ENCODE measurements at regions not wholly inside any gene's neighbourhood (a gene's known extent, or its start where the extent isn't known, plus 50 kb on each side); places are given as distances from the start of the nearest gene placed in this dataset.

DNA sequence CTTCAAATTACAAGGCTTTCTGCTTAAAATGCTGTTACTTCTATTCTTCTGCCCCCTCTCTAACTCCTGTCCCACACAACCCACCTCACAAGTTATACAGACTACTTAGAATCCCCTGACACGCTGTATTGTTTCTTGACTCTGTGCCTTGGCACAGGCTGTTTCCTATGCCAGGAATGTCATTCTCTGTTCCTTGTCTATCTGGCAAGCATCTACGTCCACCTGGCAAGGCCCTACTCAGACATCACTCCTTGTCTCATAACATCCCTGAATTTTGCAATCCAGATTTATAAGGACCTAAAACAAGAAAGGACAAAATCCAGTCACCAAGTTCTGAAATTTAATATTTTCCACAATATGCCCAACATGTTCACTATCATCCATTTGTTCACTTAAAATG is 182.0 kb upstream of the CHRM3 start:
- intact Hi-C loops (cut with DNase I), result no loop called here
- Histone ChIP-seq H3K4me1 (no peaks in the 10 kb centered on the region), H3K9me3 (no peaks in the 10 kb centered on the region), H3K27ac (no peak overlapping the region), H3K4me3 (no peak overlapping the region), H3K36me3 (no peaks in the 10 kb centered on the region), H3K27me3 (ENCODE audit: low read depth) (no peaks in the 10 kb centered on the region)
- TF ChIP-seq, protein P1, sequence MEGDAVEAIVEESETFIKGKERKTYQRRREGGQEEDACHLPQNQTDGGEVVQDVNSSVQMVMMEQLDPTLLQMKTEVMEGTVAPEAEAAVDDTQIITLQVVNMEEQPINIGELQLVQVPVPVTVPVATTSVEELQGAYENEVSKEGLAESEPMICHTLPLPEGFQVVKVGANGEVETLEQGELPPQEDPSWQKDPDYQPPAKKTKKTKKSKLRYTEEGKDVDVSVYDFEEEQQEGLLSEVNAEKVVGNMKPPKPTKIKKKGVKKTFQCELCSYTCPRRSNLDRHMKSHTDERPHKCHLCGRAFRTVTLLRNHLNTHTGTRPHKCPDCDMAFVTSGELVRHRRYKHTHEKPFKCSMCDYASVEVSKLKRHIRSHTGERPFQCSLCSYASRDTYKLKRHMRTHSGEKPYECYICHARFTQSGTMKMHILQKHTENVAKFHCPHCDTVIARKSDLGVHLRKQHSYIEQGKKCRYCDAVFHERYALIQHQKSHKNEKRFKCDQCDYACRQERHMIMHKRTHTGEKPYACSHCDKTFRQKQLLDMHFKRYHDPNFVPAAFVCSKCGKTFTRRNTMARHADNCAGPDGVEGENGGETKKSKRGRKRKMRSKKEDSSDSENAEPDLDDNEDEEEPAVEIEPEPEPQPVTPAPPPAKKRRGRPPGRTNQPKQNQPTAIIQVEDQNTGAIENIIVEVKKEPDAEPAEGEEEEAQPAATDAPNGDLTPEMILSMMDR (IDR thresholded peaks at IDR 0.05), result no peak
- DNase-seq, result no peak
- no peak for ATAC-seq

DNA sequence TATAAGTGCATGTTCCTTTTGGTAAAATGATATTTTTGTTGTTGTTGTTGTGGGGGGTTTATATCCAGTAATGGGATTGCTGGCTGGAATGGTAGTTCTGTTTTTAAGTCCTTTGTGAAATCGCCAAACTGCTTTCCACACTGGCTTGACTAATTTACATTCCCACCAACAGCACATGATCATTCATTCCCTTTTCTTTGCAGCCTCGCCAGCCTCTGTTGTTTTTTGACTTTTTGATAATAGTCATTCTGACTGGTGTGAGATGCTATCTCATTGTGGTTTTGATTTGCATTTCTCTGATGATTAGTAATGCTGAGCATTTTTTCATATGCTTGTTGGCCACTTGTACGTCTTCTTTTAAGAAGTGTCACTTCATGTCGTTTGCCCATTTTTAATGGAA is 188.5 kb upstream of the CHRM3 start:
- ATAC-seq, result no peak

DNA sequence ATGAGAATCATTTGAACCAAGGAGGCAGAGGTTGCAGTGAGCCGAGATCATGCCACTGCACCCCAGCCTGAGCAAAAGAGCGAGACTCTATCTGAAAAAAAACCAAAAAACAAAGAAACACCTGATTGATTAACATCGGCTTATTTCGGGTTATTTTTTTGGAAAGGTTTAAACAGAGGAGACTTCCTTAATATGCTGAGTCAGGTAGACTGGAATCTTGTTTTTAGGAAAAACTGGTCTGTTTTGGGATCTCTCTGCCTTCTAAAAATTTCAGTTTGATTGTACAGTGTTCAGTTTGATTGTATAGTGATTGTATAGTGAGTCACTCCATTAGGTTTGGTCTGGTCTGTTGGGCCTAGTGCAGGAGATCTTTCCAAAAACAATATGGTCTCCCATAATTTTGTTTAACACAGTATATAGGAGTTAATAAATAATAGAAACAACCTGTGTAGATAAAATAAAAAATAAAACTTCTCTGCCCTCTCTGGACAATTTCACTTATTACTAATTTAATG is 196.3 kb upstream of the CHRM3 start:
- TF ChIP-seq, protein P1 (IDR thresholded peaks at IDR 0.05), result no peak
- intact Hi-C loops (cut with DNase I), result no loop called here
- H3K27me3 ChIP-seq (ENCODE audit: low read depth), result no peaks in the 10 kb centered on the region

More for the DNA sequence above, 188.5 kb upstream of the CHRM3 start:
- Histone ChIP-seq H3K27me3 (ENCODE audit: low read depth) (no peaks in the 10 kb centered on the region), H3K27ac (no peak overlapping the region), H3K4me1 (no peaks in the 10 kb centered on the region), H3K4me3 (no peak overlapping the region), H3K36me3 (no peaks in the 10 kb centered on the region), H3K9me3 (no peaks in the 10 kb centered on the region)
- no peak for DNase-seq
- TF ChIP-seq, protein P1 (IDR thresholded peaks at IDR 0.05), result no peak
- intact Hi-C loops (cut with DNase I), result no loop called here

DNA sequence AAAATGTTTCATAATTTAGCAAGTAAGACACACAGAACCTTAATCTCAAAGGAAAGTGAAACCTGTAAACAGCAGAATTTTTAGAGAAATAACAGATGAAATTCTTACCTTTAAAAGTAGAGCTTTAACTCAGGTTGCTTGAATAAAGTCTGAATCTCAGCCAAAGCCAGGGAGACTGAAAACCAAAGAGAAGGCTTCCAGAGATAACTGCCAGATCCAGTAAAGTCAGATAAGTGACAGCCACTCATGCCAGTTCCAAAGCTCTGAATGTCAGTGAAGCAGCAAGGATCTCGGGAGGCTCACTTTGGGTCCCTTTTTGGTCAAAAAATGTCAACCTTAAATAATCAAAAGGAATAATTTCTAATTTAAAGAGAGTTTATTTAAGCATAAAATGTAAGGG is 199.9 kb upstream of the CHRM3 start:
- ATAC-seq (no peak), DNase-seq (no peak)
- Histone ChIP-seq H3K36me3 (no peaks in the 10 kb centered on the region), H3K9me3 (no peaks in the 10 kb centered on the region), H3K4me3 (no peak overlapping the region), H3K27me3 (ENCODE audit: low read depth) (no peaks in the 10 kb centered on the region), H3K27ac (no peak overlapping the region), H3K4me1 (no peaks in the 10 kb centered on the region)
- intact Hi-C loops (cut with DNase I), result no loop called here
- TF ChIP-seq, protein P1 (IDR thresholded peaks at IDR 0.05), result no peak

More for the DNA sequence above, 196.3 kb upstream of the CHRM3 start:
- Histone ChIP-seq H3K4me1 (no peaks in the 10 kb centered on the region), H3K4me3 (no peak overlapping the region), H3K27ac (no peak overlapping the region), H3K9me3 (no peaks in the 10 kb centered on the region), H3K36me3 (no peaks in the 10 kb centered on the region)
- DNase-seq (no peak), ATAC-seq (no peak)

DNA sequence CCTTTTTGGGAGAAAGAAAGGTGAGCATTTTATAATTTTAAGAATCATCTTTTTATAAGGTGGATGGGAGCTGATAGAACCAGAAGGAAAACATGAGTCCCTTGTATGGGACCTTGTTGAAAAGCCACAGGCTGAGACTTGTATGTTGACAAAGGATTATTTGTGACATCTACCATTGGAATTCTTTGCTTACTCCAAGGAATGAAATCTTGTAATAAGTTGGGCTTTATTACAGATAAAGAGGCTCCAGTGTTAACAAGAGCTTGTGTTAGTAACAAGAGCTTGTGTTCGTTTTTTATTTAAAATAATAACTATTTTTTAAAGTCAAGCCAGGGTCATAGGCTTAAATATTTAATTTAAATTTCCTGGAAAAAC is 201.1 kb upstream of the CHRM3 start:
- no peak for ATAC-seq
- Histone ChIP-seq H3K4me1 (no peaks in the 10 kb centered on the region), H3K36me3 (no peaks in the 10 kb centered on the region), H3K9me3 (no peaks in the 10 kb centered on the region), H3K4me3 (no peak overlapping the region), H3K27me3 (ENCODE audit: low read depth) (no peaks in the 10 kb centered on the region), H3K27ac (no peak overlapping the region)
- intact Hi-C loops (cut with DNase I), result no loop called here
- TF ChIP-seq, protein P1 (IDR thresholded peaks at IDR 0.05), result no peak
- DNase-seq, result no peak

Measured in lower lobe of right lung (tissue), 2 donors.